ENCODE measurements at regions not wholly inside any gene's neighbourhood (a gene's known extent, or its start where the extent isn't known, plus 50 kb on each side); places are given as distances from the start of the nearest gene placed in this dataset.

GRCh38 chr2:186033541-186033940 is 294.9 kb downstream of the FSIP2 start:
- Histone ChIP-seq H4K20me1 (ENCODE audit: insufficient read depth, low read length, poor library complexity, severe bottlenecking) (no peaks in the 10 kb centered on the region), H3K79me2 (ENCODE audit: insufficient read depth, low read length) (no peaks in the 10 kb centered on the region), H3K4me1 (ENCODE audit: insufficient read depth, low read length, poor library complexity, severe bottlenecking) (no peaks in the 10 kb centered on the region), H3K36me3 (ENCODE audit: insufficient read depth, low read length) (no peaks in the 10 kb centered on the region), H3K9me2 (replicated peaks; ENCODE audit: low read depth, low read length) (no peaks in the 10 kb centered on the region), H2AFZ (ENCODE audit: low read length) (no peak overlapping the region), H3K27me3 (ENCODE audit: insufficient read depth, low read length, poor library complexity, severe bottlenecking) (no peaks in the 10 kb centered on the region), H3K9ac (ENCODE audit: low read depth, low read length, poor library complexity, severe bottlenecking) (no peak overlapping the region), H3K4me3 (ENCODE audit: low read length, poor library complexity, severe bottlenecking) (no peak overlapping the region), H3F3A (ENCODE audit: low read depth) (no peaks in the 10 kb centered on the region), H3K9me3 (ENCODE audit: insufficient read depth, low read depth, low read length) (no peaks in the 10 kb centered on the region), H3K4me2 (ENCODE audit: low read depth, low read length, poor library complexity, severe bottlenecking) (no peak overlapping the region)
- TF ChIP-seq CTCF (conservative IDR thresholded peaks at IDR 0.05; ENCODE audit: low read length), result no peak
- TF ChIP-seq EZH2phosphoT487 (IDR thresholded peaks at IDR 0.05; ENCODE audit: borderline replicate concordance), result no peak

GRCh38 chr2:186036862-186037449 is 298.4 kb downstream of the FSIP2 start:
- Histone ChIP-seq H3K79me2 (ENCODE audit: insufficient read depth, low read length) (no peaks in the 10 kb centered on the region), H3K9me2 (replicated peaks; ENCODE audit: low read depth, low read length) (no peaks in the 10 kb centered on the region), H3F3A (ENCODE audit: low read depth) (no peaks in the 10 kb centered on the region), H2AFZ (ENCODE audit: low read length) (no peak overlapping the region), H3K27me3 (ENCODE audit: insufficient read depth, low read length, poor library complexity, severe bottlenecking) (no peaks in the 10 kb centered on the region), H3K4me2 (ENCODE audit: low read depth, low read length, poor library complexity, severe bottlenecking) (no peak overlapping the region), H3K36me3 (ENCODE audit: insufficient read depth, low read length) (no peaks in the 10 kb centered on the region), H3K4me1 (ENCODE audit: insufficient read depth, low read length, poor library complexity, severe bottlenecking) (no peaks in the 10 kb centered on the region), H3K9me3 (ENCODE audit: insufficient read depth, low read depth, low read length) (no peaks in the 10 kb centered on the region), H4K20me1 (ENCODE audit: insufficient read depth, low read length, poor library complexity, severe bottlenecking) (no peaks in the 10 kb centered on the region), H3K4me3 (ENCODE audit: low read length, poor library complexity, severe bottlenecking) (no peak overlapping the region), H3K9ac (ENCODE audit: low read depth, low read length, poor library complexity, severe bottlenecking) (no peak overlapping the region)
- TF ChIP-seq CTCF (conservative IDR thresholded peaks at IDR 0.05; ENCODE audit: low read length) (no peak), EZH2phosphoT487 (IDR thresholded peaks at IDR 0.05; ENCODE audit: borderline replicate concordance) (no peak)

GRCh38 chr2:186042207-186043028 is 303.8 kb downstream of the FSIP2 start:
- H3K36me3 ChIP-seq (ENCODE audit: insufficient read depth, low read length), result no peaks in the 10 kb centered on the region
- no peak for TF ChIP-seq CTCF (conservative IDR thresholded peaks at IDR 0.05; ENCODE audit: low read length)
- no peak for TF ChIP-seq EZH2phosphoT487 (IDR thresholded peaks at IDR 0.05; ENCODE audit: borderline replicate concordance)
- no peaks in the 10 kb centered on the region for H3K9me2 ChIP-seq (replicated peaks; ENCODE audit: low read depth, low read length)
- no peaks in the 10 kb centered on the region for H4K20me1 ChIP-seq (ENCODE audit: insufficient read depth, low read length, poor library complexity, severe bottlenecking)
- no peaks in the 10 kb centered on the region for H3K9me3 ChIP-seq (ENCODE audit: insufficient read depth, low read depth, low read length)
- H3F3A ChIP-seq (ENCODE audit: low read depth), result no peaks in the 10 kb centered on the region
- no peaks in the 10 kb centered on the region for H3K4me1 ChIP-seq (ENCODE audit: insufficient read depth, low read length, poor library complexity, severe bottlenecking)
- no peak overlapping the region for H3K9ac ChIP-seq (ENCODE audit: low read depth, low read length, poor library complexity, severe bottlenecking)
- no peaks in the 10 kb centered on the region for H3K79me2 ChIP-seq (ENCODE audit: insufficient read depth, low read length)
- H3K27me3 ChIP-seq (ENCODE audit: insufficient read depth, low read length, poor library complexity, severe bottlenecking), result no peaks in the 10 kb centered on the region
- H3K4me2 ChIP-seq (ENCODE audit: low read depth, low read length, poor library complexity, severe bottlenecking), result no peak overlapping the region
- no peak overlapping the region for H2AFZ ChIP-seq (ENCODE audit: low read length)
- no peak overlapping the region for H3K4me3 ChIP-seq (ENCODE audit: low read length, poor library complexity, severe bottlenecking)

All from Loucy (cell line).